ENCODE measurements at regions not wholly inside any gene's neighbourhood (a gene's known extent, or its start where the extent isn't known, plus 50 kb on each side); places are given as distances from the start of the nearest gene placed in this dataset.

DNA sequence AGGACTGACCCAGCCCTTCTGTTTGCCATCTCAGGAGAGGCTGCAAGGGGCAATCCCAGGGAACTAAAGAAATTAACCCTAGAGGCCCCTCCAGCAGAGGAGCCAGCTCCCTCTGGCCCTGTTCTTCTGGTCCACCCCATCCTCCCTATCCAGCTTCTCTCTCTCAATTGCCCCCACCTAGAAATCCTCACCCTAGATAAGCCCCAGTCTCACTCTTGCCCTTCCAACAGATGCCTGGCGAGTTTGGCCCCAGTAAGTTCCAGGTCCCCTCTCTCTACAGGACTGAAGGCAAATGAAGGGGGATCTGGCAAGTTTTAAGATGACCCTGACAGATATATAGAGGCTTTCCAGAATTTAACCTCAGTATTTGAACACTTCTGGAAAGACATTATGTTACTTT, 134.0 kb downstream of the THBS2 start:
- TF ChIP-seq, protein P1, sequence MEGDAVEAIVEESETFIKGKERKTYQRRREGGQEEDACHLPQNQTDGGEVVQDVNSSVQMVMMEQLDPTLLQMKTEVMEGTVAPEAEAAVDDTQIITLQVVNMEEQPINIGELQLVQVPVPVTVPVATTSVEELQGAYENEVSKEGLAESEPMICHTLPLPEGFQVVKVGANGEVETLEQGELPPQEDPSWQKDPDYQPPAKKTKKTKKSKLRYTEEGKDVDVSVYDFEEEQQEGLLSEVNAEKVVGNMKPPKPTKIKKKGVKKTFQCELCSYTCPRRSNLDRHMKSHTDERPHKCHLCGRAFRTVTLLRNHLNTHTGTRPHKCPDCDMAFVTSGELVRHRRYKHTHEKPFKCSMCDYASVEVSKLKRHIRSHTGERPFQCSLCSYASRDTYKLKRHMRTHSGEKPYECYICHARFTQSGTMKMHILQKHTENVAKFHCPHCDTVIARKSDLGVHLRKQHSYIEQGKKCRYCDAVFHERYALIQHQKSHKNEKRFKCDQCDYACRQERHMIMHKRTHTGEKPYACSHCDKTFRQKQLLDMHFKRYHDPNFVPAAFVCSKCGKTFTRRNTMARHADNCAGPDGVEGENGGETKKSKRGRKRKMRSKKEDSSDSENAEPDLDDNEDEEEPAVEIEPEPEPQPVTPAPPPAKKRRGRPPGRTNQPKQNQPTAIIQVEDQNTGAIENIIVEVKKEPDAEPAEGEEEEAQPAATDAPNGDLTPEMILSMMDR (IDR thresholded peaks at IDR 0.05), result no peak
- no peak for TF ChIP-seq POLR2AphosphoS5 (IDR thresholded peaks at IDR 0.05)

Measured in stomach (tissue), 4 donors.